GM12878 (cell line): ENCODE measurements at regions not wholly inside any gene's neighbourhood (a gene's known extent, or its start where the extent isn't known, plus 50 kb on each side); places are given as distances from the start of the nearest gene placed in this dataset.

ENCODE experiments used
- CTCF ChIP-seq, 3 experiments: IDR thresholded peaks in 2 of 3; conservative IDR thresholded peaks in 1 of 3; 2 replicates each; pipeline ENCODE4 v1.5.1; 2011; ENCODE audit warnings: low read depth in 3 of 3, low read length in 3 of 3, mild to moderate bottlenecking in 3 of 3, control low read depth in 2 of 3, moderate library complexity in 2 of 3, inconsistent platforms in 1 of 3, mixed read lengths in 1 of 3; ENCODE audit not compliant: control insufficient read depth in 2 of 3, insufficient read depth in 1 of 3; ENCODE audit errors: extremely low read depth in 1 of 3
- ELK1 ChIP-seq: IDR thresholded peaks from 2 replicates; pipeline ENCODE4 v1.6.1; 2012; ENCODE audit warnings: low read depth, low read length, improper control_type of control experiment
- EZH2 ChIP-seq: IDR thresholded peaks from 2 replicates; pipeline ENCODE4 v1.6.1; 2012; ENCODE audit warnings: low read depth, mild to moderate bottlenecking, control low read depth, inconsistent platforms, low read length, borderline replicate concordance; ENCODE audit not compliant: control insufficient read depth
- POLR2A ChIP-seq: IDR thresholded peaks from 2 replicates; pipeline ENCODE4 v1.6.1; 2011; ENCODE audit warnings: low read depth, mild to moderate bottlenecking, low read length
- RAD21 ChIP-seq: IDR thresholded peaks from 2 replicates; pipeline ENCODE4 v1.6.1; 2011; ENCODE audit warnings: mild to moderate bottlenecking, low read depth, low read length, moderate library complexity; ENCODE audit not compliant: insufficient read depth
- RFX5 ChIP-seq: IDR thresholded peaks from 2 replicates; pipeline ENCODE4 v1.6.1; 2011; ENCODE audit warnings: low read depth, low read length, improper control_type of control experiment
- SPI1 ChIP-seq: IDR thresholded peaks from 2 replicates; pipeline ENCODE4 v1.6.1; 2011; ENCODE audit warnings: low read depth, mild to moderate bottlenecking, low read length, moderate library complexity, borderline replicate concordance; ENCODE audit not compliant: insufficient read depth
- USF2 ChIP-seq: IDR thresholded peaks from 2 replicates; pipeline ENCODE4 v1.6.1; 2011; ENCODE audit warnings: low read depth, low read length, improper control_type of control experiment, borderline replicate concordance
- YY1 ChIP-seq: IDR thresholded peaks from 2 replicates; pipeline ENCODE4 v1.6.1; 2011; ENCODE audit warnings: low read depth, mild to moderate bottlenecking, low read length
- ZBTB4 ChIP-seq: fragments of 450-650 bp; formaldehyde crosslinking; IDR thresholded peaks from 2 replicates; pipeline ENCODE4 v1.4.0; 2022; ENCODE audit warnings: mild to moderate bottlenecking, moderate library complexity
- ZNF217 ChIP-seq: fragments of 450-650 bp; IDR thresholded peaks from 2 replicates; pipeline ENCODE4 v1.6.1; 2017; ENCODE audit warnings: antibody characterized with exemption, mild to moderate bottlenecking
- ZSCAN29 ChIP-seq: fragments of 450-650 bp; IDR thresholded peaks from 2 replicates; pipeline ENCODE4 v1.6.1; 2017; ENCODE audit warnings: mild to moderate bottlenecking, moderate library complexity

GRCh38 chr12:113755098-113755497 lies 211.0 kb downstream of the RBM19 start:
- TF ChIP-seq USF2 (no peak), RAD21 (no peak), EZH2 (no peak), ZBTB4 (no peak), CTCF (IDR thresholded peaks at IDR 0.05 in 2 of 3, conservative IDR thresholded peaks at IDR 0.05 in 1 of 3; ENCODE audit: control insufficient read depth in 2 of 3, extremely low read depth in 1 of 3, insufficient read depth in 1 of 3, low read depth in 3 of 3, low read length in 3 of 3) (no peak), POLR2A (no peak), SPI1 (no peak), ELK1 (no peak), ZSCAN29 (no peak), RFX5 (no peak), YY1 (no peak), ZNF217 (no peak)
